PFSK-1 (cell line): ENCODE measurements at regions not wholly inside any gene's neighbourhood (a gene's known extent, or its start where the extent isn't known, plus 50 kb on each side); places are given as distances from the start of the nearest gene placed in this dataset.

Experiments used
- FOXP2 ChIP-seq: optimal IDR thresholded peaks from 2 replicates; pipeline ENCODE3; 2011; ENCODE audit warnings: borderline replicate concordance, control low read depth, inconsistent platforms; ENCODE audit not compliant: insufficient read depth; ENCODE audit errors: extremely low read length, extremely low read depth
- POLR2AphosphoS5 ChIP-seq: IDR thresholded peaks from 2 replicates; pipeline ENCODE4 v1.6.1; 2012; ENCODE audit warnings: low read depth, mild to moderate bottlenecking, control low read depth, low read length, moderate library complexity
- REST ChIP-seq, 2 experiments: IDR thresholded peaks; 2 replicates each; pipeline versions ENCODE4 v1.6.1 to v1.8.0; 2011 to 2012; ENCODE audit warnings: low read depth in 2 of 2, low read length in 2 of 2, control low read depth in 1 of 2, inconsistent platforms in 1 of 2, mild to moderate bottlenecking in 1 of 2, moderate library complexity in 1 of 2; ENCODE audit not compliant: insufficient read depth in 1 of 2
- SIN3A ChIP-seq: IDR thresholded peaks from 2 replicates; pipeline ENCODE4 v1.6.1; 2012; ENCODE audit warnings: mild to moderate bottlenecking, low read length, moderate library complexity, borderline replicate concordance; ENCODE audit not compliant: insufficient read depth
- TAF1 ChIP-seq: IDR thresholded peaks from 2 replicates; pipeline ENCODE4 v1.6.1; 2012; ENCODE audit warnings: low read length, control low read depth, borderline replicate concordance; ENCODE audit not compliant: insufficient read depth

GRCh38 chr12:4194668-4195067, 78.9 kb upstream of the CCND2 start:
- TF ChIP-seq REST (IDR thresholded peaks at IDR 0.05; ENCODE audit: insufficient read depth in 1 of 2, low read depth in 2 of 2, low read length in 2 of 2) (no peak), POLR2AphosphoS5 (no peak), FOXP2 (no peak), SIN3A (no peak), TAF1 (no peak)

- TF ChIP-seq FOXP2, result no peak
- TF ChIP-seq POLR2AphosphoS5, result no peak
- TF ChIP-seq SIN3A, result no peak
- no peak for TF ChIP-seq TAF1
- TF ChIP-seq REST (IDR thresholded peaks at IDR 0.05; ENCODE audit: insufficient read depth in 1 of 2, low read depth in 2 of 2, low read length in 2 of 2), result no peak
Observed at GRCh38 chr12:4193821-4194220, 79.7 kb upstream of the CCND2 start.

- no peak for TF ChIP-seq TAF1
- TF ChIP-seq REST (IDR thresholded peaks at IDR 0.05; ENCODE audit: insufficient read depth in 1 of 2, low read depth in 2 of 2, low read length in 2 of 2), result no peak
- TF ChIP-seq FOXP2, result no peak
Observed at GRCh38 chr12:4191642-4192041, 81.9 kb upstream of the CCND2 start.

- TF ChIP-seq REST (IDR thresholded peaks at IDR 0.05; ENCODE audit: insufficient read depth in 1 of 2, low read depth in 2 of 2, low read length in 2 of 2) (no peak), FOXP2 (no peak), POLR2AphosphoS5 (no peak), SIN3A (no peak), TAF1 (no peak)
Observed at GRCh38 chr12:4191149-4191548, 82.4 kb upstream of the CCND2 start.

- no peak for TF ChIP-seq TAF1
- no peak for TF ChIP-seq REST (IDR thresholded peaks at IDR 0.05; ENCODE audit: insufficient read depth in 1 of 2, low read depth in 2 of 2, low read length in 2 of 2)
- TF ChIP-seq SIN3A, result no peak
- TF ChIP-seq FOXP2, result no peak
- no peak for TF ChIP-seq POLR2AphosphoS5
Observed at GRCh38 chr12:4190366-4191063, 83.0 kb upstream of the CCND2 start.
